ENCODE measurements at regions not wholly inside any gene's neighbourhood (a gene's known extent, or its start where the extent isn't known, plus 50 kb on each side); places are given as distances from the start of the nearest gene placed in this dataset.

DNA sequence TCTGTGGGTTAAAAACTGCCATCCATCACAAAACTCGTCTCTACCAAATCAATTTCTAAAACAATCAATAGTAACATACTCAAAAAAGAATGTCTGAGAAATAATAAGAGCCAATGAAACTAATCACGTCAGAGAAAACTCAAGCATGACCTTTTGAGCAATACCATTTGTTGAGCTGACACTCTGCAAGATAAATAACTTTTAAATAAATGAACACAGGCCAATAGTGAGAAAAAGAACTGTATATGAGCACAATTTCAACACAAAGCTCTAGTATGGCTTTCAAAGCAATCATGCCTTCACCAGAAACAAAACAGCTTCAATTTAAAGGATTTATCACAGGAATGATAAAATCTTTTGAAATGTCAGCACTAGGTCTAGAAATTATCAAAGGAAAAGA is 249.2 kb upstream of the SETMAR start:
- DNase-seq (ENCODE audit: low spot score in 2 of 2), result no peak
- Histone ChIP-seq H3K36me3 (no peaks in the 10 kb centered on the region), H3K4me3 (no peak overlapping the region), H3K4me1 (no peaks in the 10 kb centered on the region), H3K9me3 (no peaks in the 10 kb centered on the region), H3K27ac (no peak overlapping the region), H3K27me3 (no peaks in the 10 kb centered on the region)
- no peak for TF ChIP-seq CTCF (IDR thresholded peaks at IDR 0.05)
- intact Hi-C loops (cut with DNase I), result no loop called here

DNA sequence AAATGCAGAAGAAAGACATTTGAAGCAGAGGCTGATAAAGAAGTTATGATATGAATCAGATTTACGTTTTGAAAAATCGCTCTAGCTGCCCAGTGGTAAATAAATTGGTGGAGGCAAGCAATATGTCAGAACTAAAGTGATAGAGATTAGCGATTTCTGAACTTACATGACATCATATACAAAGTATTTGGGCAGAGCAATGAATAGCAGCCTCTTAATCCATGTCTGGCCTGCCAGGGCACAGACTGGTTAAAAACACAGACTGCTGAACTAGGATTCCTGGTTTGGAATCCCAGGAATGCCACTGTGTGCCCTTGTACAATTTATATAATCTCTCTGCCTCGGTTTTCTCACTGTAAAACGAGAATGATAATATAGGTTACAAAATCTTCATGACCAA is 243.1 kb upstream of the SETMAR start:
- no peak for DNase-seq (ENCODE audit: low spot score in 2 of 2)
- Histone ChIP-seq H3K9me3 (no peaks in the 10 kb centered on the region), H3K27me3 (no peaks in the 10 kb centered on the region), H3K4me3 (no peak overlapping the region), H3K36me3 (no peaks in the 10 kb centered on the region), H3K27ac (no peak overlapping the region), H3K4me1 (no peaks in the 10 kb centered on the region)
- TF ChIP-seq CTCF (IDR thresholded peaks at IDR 0.05), result no peak
- intact Hi-C loops (cut with DNase I), result no loop called here

DNA sequence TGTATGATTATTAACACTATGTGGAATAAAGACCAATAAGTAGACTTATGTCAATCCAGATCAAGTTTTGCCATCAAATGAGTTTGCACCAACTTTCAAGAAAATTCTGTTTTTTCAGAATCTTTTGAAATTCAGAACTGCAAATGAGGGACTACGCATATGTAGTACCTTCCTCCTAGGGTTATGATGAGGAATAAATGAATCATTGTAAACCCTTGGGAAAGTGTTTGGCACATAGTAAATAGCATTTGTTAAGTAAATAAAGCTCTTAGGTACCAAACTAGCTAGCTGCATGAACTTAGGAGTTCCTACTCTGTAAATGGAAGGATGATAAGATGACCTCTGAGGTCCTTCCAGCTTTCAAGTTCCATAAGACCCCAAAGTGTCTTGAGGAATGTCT is 242.6 kb upstream of the SETMAR start:
- Histone ChIP-seq H3K27me3 (no peaks in the 10 kb centered on the region), H3K36me3 (no peaks in the 10 kb centered on the region), H3K9me3 (no peaks in the 10 kb centered on the region), H3K4me1 (no peaks in the 10 kb centered on the region), H3K27ac (no peak overlapping the region), H3K4me3 (no peak overlapping the region)
- TF ChIP-seq CTCF (IDR thresholded peaks at IDR 0.05), result no peak
- intact Hi-C loops (cut with DNase I), result no loop called here
- DNase-seq (ENCODE audit: low spot score in 2 of 2), result no peak

- no peak for TF ChIP-seq CTCF (IDR thresholded peaks at IDR 0.05)
- DNase-seq (ENCODE audit: low spot score in 2 of 2), result no peak
- no peak overlapping the region for H3K4me3 ChIP-seq
- H3K27ac ChIP-seq, result no peak overlapping the region
- no peaks in the 10 kb centered on the region for H3K9me3 ChIP-seq
- no peaks in the 10 kb centered on the region for H3K27me3 ChIP-seq
- intact Hi-C loops (cut with DNase I), result no loop called here
- no peaks in the 10 kb centered on the region for H3K4me1 ChIP-seq
- no peaks in the 10 kb centered on the region for H3K36me3 ChIP-seq
Measured at GRCh38 chr3:4061195-4061594, 242.0 kb upstream of the SETMAR start.

- H3K27ac ChIP-seq, result no peak overlapping the region
- no peak for TF ChIP-seq CTCF (IDR thresholded peaks at IDR 0.05)
- no peaks in the 10 kb centered on the region for H3K4me1 ChIP-seq
- no peaks in the 10 kb centered on the region for H3K27me3 ChIP-seq
- intact Hi-C loops (cut with DNase I), result no loop called here
- H3K4me3 ChIP-seq, result no peak overlapping the region
- no peak for DNase-seq (ENCODE audit: low spot score in 2 of 2)
- no peaks in the 10 kb centered on the region for H3K36me3 ChIP-seq
- H3K9me3 ChIP-seq, result no peaks in the 10 kb centered on the region
Measured at GRCh38 chr3:4061783-4062360, 241.3 kb upstream of the SETMAR start.

DNA sequence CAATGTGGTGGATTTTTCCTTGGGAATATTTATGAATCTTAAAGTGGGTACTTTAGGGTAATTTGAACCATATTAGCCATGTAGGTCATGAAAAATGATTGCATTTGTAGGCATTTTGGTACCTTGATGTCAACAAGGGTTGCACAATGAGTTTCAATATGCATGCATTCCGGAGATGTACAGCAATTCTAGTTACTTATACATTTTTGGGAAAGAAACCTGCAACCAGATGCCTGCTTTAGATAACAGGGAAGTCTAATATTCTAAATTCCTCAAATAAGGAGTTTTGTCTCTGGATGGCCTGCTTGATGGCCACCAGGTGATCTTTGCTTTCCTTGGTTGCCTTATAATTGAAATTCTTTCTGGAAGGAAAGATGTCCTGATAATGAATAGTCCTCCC is 240.5 kb upstream of the SETMAR start:
- no peak for TF ChIP-seq CTCF (IDR thresholded peaks at IDR 0.05)
- intact Hi-C loops (cut with DNase I), result no loop called here
- H3K9me3 ChIP-seq, result no peaks in the 10 kb centered on the region
- H3K4me1 ChIP-seq, result no peaks in the 10 kb centered on the region
- DNase-seq (ENCODE audit: low spot score in 2 of 2), result no peak
- no peaks in the 10 kb centered on the region for H3K27me3 ChIP-seq
- no peaks in the 10 kb centered on the region for H3K36me3 ChIP-seq
- no peak overlapping the region for H3K4me3 ChIP-seq
- H3K27ac ChIP-seq, result no peak overlapping the region
